ENCODE measurements at regions not wholly inside any gene's neighbourhood (a gene's known extent, or its start where the extent isn't known, plus 50 kb on each side); places are given as distances from the start of the nearest gene placed in this dataset.
"Not testable (repeated sequence)": the region's sequence is repeated elsewhere in the genome, so short reads cannot be mapped to it uniquely, and the experiment has no call there.

DNA sequence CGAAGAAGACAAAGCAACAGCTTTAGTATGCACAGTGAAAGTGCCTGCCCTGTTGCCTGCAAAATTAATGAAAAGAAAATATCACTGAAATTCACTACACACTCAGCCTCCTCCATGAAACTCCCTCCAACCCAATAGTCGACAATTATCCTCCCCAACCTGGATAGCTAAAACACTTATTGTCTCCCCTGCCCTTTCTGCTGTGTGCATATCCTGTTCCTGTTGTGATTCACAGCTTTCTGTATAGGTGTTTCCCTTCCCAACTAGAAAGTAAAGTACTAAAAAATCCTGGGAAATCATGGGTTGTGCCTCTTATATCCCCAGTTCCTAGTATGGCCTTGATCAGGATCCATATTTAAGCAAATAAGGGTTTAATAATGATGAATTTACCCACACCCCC is 412.1 kb downstream of the LTN1 start:
- DNase-seq = no peak

DNA sequence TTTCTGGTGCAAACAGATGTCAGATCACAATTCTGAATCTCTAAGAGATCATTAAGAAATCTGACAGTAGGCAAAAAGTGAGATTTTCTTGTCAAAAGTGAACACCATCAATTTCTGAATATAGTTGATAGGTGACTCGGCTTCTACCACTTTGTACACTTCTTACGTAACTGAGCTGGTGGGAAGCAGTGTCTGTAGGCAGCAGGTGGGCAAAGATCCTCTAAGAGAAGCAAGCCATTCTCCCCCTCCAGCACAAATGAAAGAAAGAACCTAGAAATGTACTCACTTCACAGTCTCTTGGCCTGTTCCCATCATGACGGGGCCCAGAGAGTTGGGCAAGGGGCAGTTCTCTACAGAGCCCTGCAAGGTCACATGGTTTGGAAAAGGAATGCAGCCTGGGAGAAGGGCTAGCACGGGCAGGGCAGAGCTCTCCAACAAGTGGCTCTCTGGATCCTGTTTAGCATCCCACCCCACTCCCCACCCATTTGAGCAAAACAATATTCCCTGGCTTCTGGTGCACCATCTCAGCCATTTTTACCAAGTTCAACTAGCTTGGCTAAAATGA is 412.6 kb downstream of the LTN1 start:
- no peak for DNase-seq

DNA sequence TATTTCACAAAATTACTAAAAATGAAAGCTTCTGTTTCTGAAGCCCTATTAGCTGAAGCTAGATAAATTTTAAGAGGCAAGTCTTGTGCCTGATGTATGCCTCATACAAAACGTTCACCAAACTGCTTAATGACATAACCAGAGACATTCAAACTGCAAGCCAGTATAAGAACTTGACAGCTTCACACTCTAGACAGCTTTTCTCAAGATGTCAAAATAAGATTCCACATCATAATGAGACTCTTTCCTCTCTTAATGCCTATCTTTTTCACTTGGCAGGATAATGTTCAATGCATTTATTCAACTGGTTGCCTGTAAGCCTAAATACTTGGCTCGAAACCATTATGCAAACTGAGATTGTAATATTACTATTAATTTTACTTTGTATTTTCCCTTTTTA is 424.0 kb downstream of the LTN1 start:
- no peak for DNase-seq

DNA sequence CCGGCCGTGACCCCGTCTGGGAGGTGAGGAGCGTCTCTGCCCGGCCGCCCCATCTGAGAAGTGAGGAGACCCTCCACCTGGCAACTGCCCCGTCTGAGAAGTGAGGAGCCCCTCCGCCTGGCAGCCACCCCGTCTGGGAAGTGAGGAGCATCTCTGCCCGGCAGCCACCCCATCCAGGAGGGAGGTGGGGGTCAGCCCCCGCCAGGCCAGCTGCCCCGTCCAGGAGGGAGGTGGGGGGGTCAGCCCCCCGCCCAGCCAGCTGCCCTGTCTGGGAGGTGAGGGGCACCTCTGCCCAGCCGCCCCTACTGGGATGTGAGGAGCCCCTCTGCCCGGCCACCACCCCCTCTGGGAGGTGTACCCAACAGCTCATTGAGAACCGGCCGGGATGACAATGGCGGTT is 428.7 kb downstream of the LTN1 start:
- DNase-seq = not testable (repeated sequence)

DNA sequence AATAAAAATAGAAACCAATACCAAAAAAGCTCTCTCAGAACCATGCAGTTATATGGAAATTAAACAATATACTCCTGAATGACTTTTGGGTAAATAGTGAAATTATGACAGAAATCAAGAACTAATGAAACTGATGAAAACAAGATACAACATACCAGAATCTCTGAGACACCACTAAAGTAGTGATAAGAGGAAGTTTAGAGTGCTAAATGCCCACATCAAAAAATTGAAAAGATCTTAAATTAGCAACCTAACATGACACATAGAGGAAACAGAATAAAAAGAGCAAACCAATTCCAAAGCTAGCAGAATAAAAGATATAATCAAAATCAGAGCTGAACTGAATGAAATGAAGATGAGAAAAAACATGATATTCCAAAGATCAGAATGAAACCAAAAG is 430.9 kb downstream of the LTN1 start:
- DNase-seq = no peak

DNA sequence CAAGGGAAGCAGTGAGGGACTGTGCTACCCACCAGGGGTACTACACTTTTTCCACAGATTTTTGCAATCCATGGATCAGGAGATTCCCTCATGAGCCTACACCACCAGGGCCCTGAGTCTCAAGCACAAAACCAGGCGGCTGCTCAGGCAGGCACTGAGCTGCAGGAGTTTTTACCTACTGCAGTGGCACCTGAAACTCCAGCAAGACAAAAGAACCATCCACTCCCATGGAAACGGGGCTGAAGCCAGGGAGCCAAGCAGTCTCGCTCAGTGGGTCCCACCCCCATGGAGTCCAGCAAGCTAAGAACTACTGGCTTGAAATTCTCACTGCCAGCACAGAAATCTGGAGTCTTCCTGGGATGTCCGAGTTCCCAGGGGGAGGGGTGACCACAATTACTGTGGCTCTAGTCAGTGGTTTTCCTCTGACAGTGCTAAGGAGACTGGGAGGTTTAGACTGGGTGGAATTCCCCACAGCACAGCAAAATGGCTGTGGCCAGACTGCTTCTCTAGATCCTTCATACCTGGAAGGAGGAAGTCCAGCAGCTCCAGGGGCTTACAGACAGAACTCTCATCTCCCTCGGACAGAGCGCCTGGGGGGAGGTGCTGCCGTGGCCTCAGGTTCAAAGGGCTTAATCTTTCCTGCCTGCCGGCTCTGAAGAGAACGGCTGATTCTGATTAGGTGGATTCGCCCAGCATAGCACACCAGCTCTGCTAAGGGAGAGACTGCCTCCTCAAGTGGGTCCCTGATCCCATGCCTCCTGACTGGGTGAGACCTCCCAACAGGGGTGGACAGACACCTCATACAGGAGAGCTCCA is 437.8 kb downstream of the LTN1 start:
- no peak for DNase-seq

DNA sequence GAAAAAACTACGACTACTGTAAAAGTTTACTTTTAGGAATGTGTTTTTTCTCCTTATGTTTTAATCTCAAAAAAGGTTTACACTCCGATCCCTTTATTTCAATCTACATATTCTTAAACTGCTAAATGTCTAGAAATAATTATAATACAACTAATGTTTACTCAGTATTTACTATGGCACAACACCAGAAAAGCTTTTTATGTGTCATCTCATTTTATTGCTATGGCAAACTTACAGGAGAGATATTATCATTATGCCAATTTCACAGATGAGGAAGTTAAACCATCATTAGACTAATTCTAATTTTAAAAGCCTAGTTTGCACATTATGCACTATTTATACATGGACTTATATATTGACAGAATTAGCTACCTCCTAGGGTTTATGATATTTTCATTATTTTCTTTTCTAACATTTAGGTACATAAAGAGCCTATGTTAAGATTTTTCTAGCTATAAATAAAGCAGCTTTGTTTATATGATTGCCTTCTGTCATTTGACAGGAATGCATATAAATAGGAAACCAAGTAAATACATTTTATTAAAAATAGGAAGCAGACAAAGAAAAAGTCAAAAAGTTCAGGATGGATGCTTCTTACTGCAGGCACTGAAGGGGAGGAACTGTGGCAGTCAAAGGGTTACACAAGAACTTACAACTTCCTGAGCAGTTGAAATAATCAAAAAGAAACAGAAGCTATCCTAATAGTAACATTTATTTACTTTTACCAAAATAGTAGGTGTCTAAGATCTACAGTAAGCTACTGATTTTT is 442.4 kb downstream of the LTN1 start:
- no peak for DNase-seq

DNA sequence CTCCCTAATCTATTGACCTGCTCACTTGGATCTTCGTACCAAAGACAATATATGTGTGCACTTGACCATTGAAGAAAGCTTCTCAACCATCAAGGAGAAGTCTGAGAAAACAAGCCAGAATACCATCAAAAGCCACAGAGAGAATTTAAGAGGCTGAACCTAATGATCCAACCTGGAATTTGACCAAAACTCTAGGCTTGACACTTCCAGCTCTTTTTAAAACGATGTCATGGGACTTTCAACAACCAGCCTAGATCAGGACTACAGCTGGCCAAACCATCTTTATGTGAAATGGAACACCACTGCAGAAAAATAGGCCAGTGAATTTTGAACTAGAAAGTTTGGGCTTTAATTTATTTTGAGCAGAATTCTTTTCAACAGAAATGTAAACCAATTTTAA is 444.4 kb downstream of the LTN1 start:
- no peak for DNase-seq

DNA sequence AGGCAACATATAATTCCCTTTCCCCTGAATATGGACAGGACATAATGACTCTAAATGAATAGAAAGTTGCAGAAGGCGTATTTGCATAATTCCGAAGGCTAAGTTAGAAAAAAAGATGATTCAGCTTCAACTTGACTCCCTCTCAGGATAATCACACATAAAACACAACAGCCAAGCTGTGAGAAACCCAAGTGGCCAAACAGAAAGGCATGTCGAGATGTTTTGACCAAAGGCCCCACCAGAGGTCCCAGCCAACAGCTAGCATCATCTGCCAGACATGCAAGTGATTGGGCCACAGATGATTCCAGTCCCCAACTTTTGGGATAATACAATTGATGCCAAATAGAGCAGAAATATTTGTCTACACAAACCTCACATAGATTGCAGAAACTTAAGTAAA is 444.9 kb downstream of the LTN1 start:
- DNase-seq = no peak

DNA sequence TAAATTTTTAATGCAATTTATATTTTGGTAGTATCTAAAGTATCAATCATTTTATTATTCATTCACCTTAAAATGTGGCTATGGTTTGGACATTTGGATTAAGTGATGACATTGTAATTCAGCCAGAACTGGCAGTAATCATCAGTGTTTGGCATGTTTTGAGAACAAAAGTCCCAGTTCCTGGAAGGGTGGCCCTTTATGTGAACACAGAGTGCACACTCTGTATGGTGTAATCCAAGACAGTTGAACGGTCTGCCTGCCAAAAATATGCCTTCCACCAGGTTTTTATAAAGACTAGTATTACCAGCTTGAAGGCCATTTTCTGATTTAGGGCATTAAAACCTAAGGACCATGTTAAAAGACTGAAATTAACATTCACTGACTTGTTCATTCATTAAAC is 448.7 kb downstream of the LTN1 start:
- DNase-seq = no peak

DNA sequence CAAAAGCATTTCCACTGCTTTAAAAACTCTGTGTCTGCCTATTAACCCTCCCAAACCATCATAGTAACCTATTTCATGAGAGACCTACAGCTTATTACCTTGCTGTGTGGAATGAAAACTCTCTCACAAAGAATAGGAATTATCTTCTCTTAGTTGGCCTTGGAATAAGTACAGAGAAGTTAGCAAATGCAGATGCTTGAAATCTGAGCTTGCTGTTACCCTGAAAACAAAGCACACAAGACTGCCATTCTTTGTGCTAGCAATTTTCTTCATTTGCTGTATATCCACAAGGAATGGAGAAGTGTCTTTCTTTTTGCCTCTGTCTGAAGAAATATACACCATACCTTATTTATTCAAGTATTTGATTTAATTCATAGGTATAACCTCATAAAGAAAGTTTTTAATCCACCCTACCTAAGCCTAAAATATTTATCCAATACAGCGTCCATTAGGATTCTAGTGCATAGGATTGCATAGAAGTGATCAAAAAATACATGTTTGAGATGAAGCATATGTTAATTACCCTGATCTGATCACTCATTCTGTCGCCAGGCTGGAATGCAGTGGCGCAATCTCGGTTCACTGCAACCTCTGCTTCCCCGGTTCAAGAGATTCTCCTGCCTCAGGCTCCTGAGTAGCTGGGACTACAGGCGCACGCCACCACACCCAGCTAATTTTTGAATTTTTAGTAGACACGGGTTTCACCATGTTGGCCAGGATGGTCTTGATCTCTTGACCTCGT is 451.1 kb downstream of the LTN1 start:
- DNase-seq = no peak

DNA sequence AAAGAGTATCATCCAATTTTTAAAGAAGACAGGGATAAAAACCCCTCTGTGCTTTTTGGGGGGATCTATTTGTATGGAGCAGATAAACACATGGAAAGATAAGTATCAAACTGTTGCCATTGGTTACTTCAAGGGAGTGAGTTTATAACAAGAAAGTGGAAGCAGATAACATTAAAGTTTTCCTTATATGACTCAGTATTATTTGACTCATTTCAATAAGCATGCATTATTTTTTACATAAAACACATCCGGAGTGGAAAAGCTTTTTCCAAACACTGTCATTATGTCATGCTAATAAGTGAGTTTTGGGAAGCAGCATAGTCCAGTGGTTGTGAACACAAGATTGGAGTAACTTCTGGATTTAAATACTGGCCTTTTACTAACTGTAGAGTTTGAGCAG is 452.2 kb downstream of the LTN1 start:
- DNase-seq = no peak

DNA sequence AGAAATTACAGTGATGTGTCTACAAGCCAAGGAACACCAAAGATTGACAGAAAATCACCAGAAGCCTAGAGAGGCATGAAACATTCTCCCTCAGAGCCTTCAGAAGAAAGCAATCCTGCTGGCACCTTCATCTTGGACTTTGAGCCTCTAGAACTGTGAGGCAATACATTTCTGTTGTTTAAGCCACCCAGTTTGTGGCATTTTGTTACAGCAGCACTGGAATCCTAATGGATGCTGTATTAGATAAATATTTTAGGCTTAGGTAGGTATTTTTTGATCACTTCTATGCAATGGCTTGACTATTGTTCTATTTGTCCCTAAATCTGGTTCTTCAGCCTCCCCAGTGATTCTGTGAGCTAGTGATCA is 453.1 kb downstream of the LTN1 start:
- DNase-seq = no peak

DNA sequence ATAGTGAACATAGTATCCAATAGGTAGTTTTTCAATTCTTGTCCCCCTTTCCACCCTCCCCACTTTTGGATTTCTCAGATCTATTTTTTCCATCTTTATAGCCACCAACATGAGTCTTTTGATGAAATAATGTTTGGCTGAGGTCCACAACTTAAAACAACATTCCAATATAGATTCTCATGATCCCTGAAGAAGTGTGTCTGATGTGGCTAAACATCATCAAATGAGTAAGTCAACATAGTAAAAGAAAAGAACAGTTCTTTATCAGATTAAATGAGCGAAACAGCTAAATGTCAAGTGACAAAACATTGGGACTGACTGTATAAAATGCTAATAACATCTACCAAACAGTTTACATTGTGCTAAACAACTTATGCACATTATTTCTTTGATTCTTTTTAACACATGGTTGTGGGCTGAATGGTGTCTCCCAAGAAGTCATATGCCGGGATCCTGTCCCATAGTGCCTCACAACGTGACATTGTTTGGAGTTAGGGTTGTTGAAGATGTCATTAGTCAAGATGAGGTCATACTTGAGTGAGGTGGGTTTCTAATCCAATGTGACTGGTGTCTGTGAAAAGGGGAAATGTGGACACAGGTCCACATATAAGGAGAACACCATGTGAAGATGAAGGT is 453.6 kb downstream of the LTN1 start:
- DNase-seq = no peak

DNA sequence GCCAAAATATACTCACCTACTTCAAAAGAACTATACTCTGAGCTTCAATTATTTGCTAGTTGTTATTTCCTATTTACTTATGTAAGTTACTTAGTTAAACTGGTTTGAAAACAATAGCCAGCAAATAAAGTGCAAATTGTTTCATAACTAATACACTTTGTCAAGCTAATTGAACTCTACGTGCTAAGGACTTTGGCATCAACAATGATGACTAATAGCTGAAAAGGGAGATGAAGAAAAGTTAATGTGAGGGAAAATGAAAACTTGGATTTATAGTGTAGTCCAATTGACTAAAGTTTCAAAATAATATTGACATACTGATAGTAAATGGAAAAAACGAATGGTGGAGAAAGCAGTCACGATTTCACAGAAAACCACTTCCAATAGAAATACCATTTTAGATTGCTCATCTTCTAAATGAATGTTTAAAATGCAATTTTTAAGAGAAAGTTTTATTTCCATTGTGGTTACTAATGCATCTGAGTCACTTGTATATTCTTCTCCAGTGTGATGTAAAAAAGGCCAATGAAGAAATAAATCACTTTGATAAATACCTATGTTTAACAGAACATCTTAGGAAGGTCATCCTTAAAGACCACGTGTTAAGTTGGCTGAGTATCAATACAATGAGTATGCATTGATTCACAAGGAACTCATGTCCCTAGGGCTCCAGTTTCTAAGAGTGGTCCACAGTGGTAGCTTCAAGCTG is 455.2 kb downstream of the LTN1 start:
- no peak for DNase-seq

DNA sequence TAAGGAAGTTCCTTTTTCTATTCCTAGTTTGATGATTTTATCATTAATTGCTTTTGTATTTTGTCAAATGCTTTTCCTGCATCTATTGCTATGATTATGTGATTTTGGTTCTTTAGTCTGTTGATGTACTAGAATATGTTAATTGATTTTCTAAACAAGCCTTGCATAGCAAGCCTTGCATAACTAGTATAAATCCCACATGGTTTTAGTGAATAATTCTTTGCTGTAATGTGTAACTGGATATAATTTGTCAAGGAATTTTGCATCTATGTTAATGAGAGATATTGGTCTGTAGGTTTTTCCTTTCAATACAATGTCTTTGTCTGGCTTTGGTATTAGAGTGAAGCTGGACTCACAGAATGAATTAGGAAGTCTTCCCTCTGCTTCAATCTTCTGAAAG is 460.2 kb downstream of the LTN1 start:
- no peak for DNase-seq

DNA sequence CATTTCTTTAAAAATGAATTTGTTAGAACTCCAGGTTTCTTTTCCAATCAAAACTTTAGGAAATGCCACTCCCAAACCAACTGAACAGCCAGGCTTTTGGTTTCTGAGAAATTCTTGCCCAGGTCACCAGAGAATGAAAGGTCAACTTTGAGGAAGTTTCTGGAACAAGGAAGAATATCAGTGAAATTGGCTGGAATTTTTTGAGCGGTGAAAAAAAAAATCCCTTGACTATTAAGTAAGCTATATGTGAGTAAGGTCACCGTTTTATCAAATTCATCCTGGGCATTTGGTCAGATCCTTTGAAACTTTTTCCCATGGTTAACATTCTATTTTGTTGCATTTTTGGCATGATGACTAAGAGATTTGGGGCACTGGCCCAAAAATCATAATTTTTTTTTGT is 469.3 kb downstream of the LTN1 start:
- no peak for DNase-seq

DNA sequence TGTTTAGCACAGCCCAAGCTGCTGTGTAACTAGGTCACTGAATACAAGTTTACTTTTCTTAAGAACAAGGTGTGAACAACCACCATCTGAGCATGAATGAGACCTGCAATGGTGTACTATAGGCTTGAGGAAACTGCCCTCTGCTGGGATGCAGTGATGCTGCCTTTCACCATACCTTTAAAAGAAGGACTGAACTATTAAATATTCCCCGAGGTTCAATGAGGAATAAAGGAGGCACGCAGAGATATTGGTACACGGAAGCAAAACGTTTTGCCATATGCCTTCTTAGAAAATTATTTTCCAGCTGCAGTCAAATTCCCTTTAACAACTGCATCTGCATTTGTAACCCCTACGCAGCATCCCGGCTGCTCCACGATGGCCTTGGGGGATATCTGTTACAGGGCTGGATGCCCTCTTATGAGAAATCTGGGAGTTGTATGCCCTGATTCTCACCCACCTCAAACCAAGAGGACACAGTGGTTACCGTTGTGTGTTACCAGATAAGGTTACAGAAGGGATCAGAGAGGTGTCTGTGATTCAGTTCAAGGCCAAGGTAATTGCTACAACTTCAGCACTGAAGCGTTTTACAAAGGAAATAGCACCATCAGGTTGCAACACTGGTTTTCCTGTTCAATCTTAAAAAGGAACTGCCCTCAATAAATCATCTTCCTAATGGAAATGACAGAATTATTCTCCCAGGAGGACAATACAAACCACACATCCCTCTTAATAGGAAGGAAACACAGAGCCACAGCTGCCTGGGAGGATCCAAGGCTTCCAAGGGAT is 470.5 kb downstream of the LTN1 start:
- no peak for DNase-seq

DNA sequence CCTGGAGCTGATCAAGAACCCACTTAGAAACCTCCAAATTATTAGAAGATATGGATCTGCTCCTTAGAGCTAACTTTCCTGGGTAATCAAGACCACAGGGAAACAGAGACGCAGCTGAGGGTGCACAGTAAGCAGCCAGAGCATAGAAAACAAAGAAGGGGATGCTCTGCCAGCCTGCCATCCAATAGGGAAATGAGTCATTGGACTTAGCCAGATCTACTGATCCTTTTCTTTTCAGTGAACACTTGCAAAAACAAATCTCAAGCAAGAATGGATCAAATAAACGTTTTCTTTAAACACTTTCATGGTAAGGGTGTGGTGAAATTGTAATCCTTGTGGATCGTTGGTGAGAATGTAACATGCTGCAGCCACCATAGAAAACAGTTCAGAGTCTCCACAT is 474.0 kb downstream of the LTN1 start:
- DNase-seq = no peak

DNA sequence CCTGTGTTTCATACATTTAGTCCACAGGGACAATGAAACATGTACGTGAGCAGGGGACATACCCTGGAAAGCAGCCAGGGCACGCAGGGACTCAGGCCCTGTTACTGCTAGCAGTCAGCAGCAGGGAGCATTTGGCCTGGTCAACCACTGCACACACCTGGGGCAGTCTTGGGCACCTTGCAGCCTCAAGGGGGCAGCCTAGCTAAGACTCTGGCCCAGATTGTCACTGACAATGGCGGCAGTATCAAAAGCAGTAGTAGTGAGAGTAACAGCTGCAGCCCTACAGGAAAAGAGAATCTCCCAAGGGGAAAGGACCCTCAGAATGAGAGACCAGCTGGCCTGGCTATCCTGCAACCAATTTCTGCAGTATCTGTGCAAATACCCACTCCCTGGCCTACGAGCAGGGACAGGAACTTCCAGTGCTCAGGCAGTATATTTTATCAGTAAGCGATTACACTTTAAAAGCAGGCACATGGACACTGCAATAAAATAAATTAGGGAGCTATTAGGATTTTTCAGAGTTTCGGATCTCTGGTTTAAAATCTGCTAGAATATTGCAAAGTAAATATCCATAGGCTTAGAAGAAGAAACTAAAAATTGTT is 475.6 kb downstream of the LTN1 start:
- no peak for DNase-seq

DNA sequence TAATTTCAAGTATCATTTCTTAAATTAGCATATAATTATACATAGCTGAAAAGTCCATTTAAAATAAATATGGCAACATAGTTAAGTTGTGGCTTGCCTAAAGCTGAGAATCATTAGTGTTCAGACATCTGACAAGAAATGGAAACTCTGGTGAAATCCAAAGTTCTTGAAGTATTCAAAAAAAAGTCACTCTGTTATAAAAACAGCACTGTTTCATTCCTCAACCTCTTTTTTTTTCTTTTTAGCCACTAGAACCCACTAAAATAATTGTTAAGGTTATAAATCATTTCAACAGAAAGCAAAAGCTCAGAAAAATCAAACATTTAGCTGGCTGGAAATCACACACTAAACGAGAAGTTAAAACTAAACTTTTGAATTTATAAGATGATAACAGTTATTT is 476.7 kb downstream of the LTN1 start:
- no peak for DNase-seq

All from NCI-H2029 treated with DMSO at 0.1 percent for 48 hours (cell line).